Mesothelial cell of epicardium (in vitro differentiated cells): ENCODE measurements at regions not wholly inside any gene's neighbourhood (a gene's known extent, or its start where the extent isn't known, plus 50 kb on each side); places are given as distances from the start of the nearest gene placed in this dataset.
"Not testable (repeated sequence)": the region's sequence is repeated elsewhere in the genome, so short reads cannot be mapped to it uniquely, and the experiment has no call there.

ENCODE experiments used
- DNase-seq, 2 experiments: peaks; one replicate each; pipeline ENCODE4 v3.0.0; 2021; ENCODE audit warnings: low spot score in 2 of 2; ENCODE audit not compliant: unreplicated experiment in 2 of 2
- H3K27ac Mint-ChIP-seq: 2 replicates; pipeline ENCODE4 v1.8.0; 2021; ENCODE audit warnings: mixed read lengths
- H3K27me3 Mint-ChIP-seq: 2 replicates; pipeline ENCODE4 v1.8.0; 2021; ENCODE audit warnings: low read depth, mixed read lengths
- H3K36me3 Mint-ChIP-seq: 2 replicates; pipeline ENCODE4 v1.8.0; 2021; ENCODE audit warnings: mixed read lengths
- H3K4me1 Mint-ChIP-seq: 2 replicates; pipeline ENCODE4 v1.8.0; 2021; ENCODE audit warnings: mixed read lengths
- H3K4me3 Mint-ChIP-seq: 2 replicates; pipeline ENCODE4 v1.8.0; 2021; ENCODE audit warnings: mild to moderate bottlenecking, moderate library complexity, mixed read lengths
- H3K9me3 Mint-ChIP-seq: 2 replicates; pipeline ENCODE4 v1.8.0; 2021; ENCODE audit warnings: mixed read lengths
- CTCF ChIP-seq: fragments of 200-600 bp; sonication (generic); IDR thresholded peaks from one replicate; pipeline ENCODE4 v1.5.0; 2021; ENCODE audit warnings: antibody characterized with exemption; ENCODE audit not compliant: unreplicated experiment

DNA sequence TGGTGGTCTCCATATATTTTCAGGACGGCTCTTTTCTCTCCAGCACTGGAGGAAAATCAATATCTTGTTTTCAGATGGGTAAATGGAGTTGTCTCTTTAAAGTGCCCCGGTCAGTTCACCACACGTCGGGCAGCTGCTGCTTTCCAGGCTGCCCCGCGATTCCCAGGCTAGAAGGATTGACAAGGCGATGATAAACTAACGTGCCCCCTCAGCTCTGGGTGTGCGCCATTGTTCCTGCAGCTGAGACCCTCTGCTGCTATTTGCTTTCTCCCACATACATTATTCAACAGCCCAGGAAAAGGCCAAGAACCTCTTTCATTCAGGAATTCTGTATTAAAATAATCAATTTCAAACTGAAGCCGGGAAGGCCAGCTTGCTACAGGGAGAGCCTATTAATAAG lies 254.5 kb downstream of the SOX3 start:
- no peak for DNase-seq

DNA sequence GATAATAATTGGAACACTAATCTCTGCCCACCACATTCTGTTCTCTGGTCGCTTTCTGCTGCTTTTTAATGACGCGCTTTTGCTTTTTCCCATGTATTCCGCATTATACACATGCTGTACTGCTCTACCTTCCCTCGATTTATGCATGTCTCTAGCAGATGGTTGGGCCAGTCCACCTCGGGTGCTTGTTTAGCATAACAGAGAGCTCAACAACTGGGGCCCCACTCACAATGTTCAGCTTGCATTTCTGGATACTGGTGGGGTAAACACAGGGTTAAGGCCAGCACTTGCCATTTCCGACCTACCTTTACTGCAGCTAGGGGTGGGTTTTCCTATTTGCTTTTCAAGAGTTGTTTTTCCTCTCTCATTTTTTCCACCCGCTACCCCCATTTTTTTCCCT lies 255.8 kb downstream of the SOX3 start:
- H3K27me3 Mint-ChIP-seq: no peaks in the 10 kb centered on the region
- no peak overlapping the region for H3K4me3 Mint-ChIP-seq
- TF ChIP-seq CTCF: no peak
- H3K36me3 Mint-ChIP-seq: no peaks in the 10 kb centered on the region
- H3K4me1 Mint-ChIP-seq: no peaks in the 10 kb centered on the region
- DNase-seq: no peak
- no peak overlapping the region for H3K27ac Mint-ChIP-seq
- no peaks in the 10 kb centered on the region for H3K9me3 Mint-ChIP-seq

More for the DNA sequence above, 254.5 kb downstream of the SOX3 start:
- no peaks in the 10 kb centered on the region for H3K27me3 Mint-ChIP-seq
- no peaks in the 10 kb centered on the region for H3K4me1 Mint-ChIP-seq
- no peaks in the 10 kb centered on the region for H3K9me3 Mint-ChIP-seq
- H3K36me3 Mint-ChIP-seq: no peaks in the 10 kb centered on the region
- H3K4me3 Mint-ChIP-seq: no peak overlapping the region
- no peak overlapping the region for H3K27ac Mint-ChIP-seq
- no peak for TF ChIP-seq CTCF

DNA sequence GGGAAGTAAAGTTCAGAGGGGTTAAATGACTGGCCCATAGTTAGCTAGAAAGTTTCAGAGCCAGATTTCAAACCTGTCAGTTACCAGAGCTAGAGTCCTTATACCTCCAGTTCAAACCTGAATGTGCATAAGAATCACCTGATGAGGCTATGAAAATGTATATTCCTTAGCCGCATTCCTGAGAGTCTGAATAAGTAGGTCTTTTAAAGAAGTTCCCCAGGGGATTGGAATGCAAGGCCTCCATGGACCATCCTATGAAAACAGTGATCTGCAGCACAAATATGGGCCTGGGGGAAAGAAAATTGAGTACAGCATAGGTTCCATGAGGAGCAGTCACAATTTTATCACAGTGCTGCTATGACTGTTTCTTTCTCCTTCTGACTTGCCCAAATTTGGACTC lies 263.9 kb upstream of the CXorf66 start:
- Mint-ChIP-seq H3K27ac (no peak overlapping the region), H3K27me3 (no peaks in the 10 kb centered on the region), H3K4me3 (no peak overlapping the region), H3K36me3 (no peaks in the 10 kb centered on the region), H3K9me3 (peaks cover 18% of the 10 kb centered on the region), H3K4me1 (no peaks in the 10 kb centered on the region)
- no peak for DNase-seq
- TF ChIP-seq CTCF: no peak

GRCh38 chrX:140226037-140226436 lies 260.7 kb upstream of the CXorf66 start:
- not testable (repeated sequence) for H3K4me3 Mint-ChIP-seq, H3K36me3 Mint-ChIP-seq, H3K27ac Mint-ChIP-seq, H3K4me1 Mint-ChIP-seq, H3K9me3 Mint-ChIP-seq, DNase-seq, H3K27me3 Mint-ChIP-seq

DNA sequence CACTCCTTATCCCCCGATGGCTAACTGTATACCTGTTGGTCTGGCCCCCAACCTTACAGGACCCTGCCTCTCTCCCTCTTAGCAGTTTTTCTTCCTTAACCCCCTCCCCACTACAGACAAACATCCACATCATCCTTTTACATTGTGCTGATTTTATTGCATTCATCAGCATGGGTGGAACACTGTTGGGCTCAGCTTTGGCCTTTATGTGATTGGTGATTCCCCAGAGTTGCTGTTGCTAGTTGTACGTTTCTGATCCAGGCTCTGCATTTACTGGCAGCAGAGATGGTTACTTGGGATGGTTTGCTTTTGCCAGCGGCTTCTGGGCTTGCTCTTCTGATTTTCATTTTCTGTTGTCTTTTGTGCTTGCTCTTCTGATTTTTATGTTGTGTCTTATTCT lies 250.6 kb upstream of the CXorf66 start:
- H3K9me3 Mint-ChIP-seq, H3K27ac Mint-ChIP-seq, H3K4me3 Mint-ChIP-seq, H3K27me3 Mint-ChIP-seq, H3K36me3 Mint-ChIP-seq, H3K4me1 Mint-ChIP-seq, DNase-seq: not testable (repeated sequence)

- not testable (repeated sequence) for H3K9me3 Mint-ChIP-seq, DNase-seq, H3K4me1 Mint-ChIP-seq, H3K27me3 Mint-ChIP-seq, H3K4me3 Mint-ChIP-seq, H3K36me3 Mint-ChIP-seq, H3K27ac Mint-ChIP-seq
These were observed 249.2 kb upstream of the CXorf66 start for GRCh38 chrX:140214518-140214917.

GRCh38 chrX:140206657-140207056 lies 241.3 kb upstream of the CXorf66 start:
- no peaks in the 10 kb centered on the region for H3K4me1 Mint-ChIP-seq
- no peak overlapping the region for H3K4me3 Mint-ChIP-seq
- DNase-seq: no peak
- no peaks in the 10 kb centered on the region for H3K9me3 Mint-ChIP-seq
- H3K27ac Mint-ChIP-seq: no peak overlapping the region
- peaks cover 3% of the 10 kb centered on the region for H3K27me3 Mint-ChIP-seq
- TF ChIP-seq CTCF: no peak
- H3K36me3 Mint-ChIP-seq: no peaks in the 10 kb centered on the region
